Sciatic nerve (tissue), 2 donors: ENCODE measurements at regions not wholly inside any gene's neighbourhood (a gene's known extent, or its start where the extent isn't known, plus 50 kb on each side); places are given as distances from the start of the nearest gene placed in this dataset.

Experiments used
- ATAC-seq: fragments of 200-7000 bp; cut with Tn5 transposase; one replicate; pipeline ENCODE4 v1.9.1; 2020; ENCODE audit warnings: mild to moderate bottlenecking, moderate library complexity
- DNase-seq: peaks from one replicate; pipeline ENCODE4 v3.0.0-alpha.2; 2020; ENCODE audit warnings: low spot score
- intact Hi-C: fragments of 100-400 bp; cut with DNase I; formaldehyde crosslinking; loops from one replicate; pipeline ENCODE4 v1.14.2; 2022
- donor health status: DM: no; HTN: no; CAD: no.
- donor health status: DM: no; HTN: no; CAD: no.

DNA sequence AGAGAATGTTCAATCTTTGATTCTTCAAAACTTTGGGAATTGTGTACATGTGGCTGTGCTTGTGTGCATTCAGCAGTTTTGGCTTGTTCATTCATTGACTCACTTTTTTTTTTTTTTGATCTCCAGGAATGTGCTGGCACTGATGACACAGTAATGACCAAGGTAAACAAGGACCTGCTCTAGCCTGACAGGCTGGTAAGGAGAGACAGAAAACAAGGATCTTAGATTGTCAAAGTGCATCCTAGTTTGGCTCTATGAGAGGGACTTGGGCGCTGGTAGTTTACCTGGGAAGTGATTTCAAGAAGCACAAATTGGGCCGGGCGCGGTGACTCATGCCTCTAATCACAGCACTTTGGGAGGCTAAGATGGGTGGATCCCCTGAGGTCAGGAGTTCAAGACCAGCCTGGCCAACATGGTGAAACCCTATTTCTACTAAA is 233.1 kb upstream of the WSCD1 start:
- no peak for ATAC-seq
- DNase-seq = no peak
- intact Hi-C loops = no loop called here

DNA sequence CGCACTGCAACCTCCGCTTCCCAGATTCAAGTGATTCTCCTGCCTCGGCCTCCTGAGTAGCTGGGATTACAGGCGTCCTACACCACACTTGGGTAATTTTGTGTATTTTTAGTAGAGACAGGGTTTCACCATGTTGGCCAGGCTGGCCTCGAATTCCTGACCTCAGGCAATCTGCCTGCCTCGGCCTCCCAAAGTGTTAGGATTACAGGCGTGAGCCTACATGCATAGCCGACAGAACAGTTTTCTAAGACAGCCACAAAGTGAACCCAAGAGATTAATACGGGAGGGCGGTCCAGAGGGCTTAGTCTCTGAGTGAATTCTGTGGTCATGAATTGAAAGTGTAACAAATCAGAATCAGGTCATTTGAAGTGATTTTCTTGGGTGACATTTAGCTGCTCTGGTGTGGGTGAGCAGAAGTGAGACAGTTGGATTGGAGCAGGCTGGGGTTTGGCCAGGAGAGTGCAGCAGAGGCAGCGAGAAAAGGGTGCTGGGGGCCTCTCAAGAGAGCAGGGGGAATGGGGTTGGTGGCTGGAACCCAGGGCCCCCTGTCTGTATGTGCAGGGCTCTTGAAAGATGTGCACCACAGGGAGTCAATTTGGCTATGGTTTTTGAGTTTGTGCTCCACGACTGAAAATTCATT is 231.4 kb upstream of the WSCD1 start:
- no peak for ATAC-seq
- DNase-seq = no peak
- intact Hi-C loops = no loop called here

DNA sequence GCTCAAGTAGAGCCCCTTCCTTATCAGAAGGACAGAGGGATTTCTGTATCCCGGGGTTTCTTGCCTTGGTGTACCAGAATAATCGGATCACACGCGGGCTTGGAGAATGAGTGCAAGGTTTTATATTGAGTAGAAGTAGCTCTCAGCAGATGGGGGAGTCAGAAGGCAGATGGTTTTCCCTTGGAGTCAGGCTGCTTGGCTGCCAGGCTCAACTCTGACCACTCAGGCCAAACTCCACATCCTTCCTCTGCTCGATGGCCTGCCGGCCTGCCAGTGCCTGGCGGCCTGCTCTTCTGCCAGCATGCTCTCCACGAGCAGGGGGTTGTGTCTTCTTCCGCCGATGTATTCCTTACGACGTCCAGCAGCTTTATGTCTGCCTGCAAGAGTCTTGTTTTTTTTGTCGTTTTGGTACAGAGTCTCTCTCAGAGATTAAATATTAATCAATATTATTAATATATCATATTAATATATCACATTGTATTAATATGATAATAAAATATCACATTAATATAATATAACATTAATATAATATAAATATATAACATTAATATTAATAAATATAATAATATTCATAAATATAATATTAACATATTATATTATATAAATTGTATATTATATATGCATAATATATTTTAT is 229.2 kb upstream of the WSCD1 start:
- ATAC-seq (no peak), DNase-seq (no peak)
- intact Hi-C loops = no loop called here

DNA sequence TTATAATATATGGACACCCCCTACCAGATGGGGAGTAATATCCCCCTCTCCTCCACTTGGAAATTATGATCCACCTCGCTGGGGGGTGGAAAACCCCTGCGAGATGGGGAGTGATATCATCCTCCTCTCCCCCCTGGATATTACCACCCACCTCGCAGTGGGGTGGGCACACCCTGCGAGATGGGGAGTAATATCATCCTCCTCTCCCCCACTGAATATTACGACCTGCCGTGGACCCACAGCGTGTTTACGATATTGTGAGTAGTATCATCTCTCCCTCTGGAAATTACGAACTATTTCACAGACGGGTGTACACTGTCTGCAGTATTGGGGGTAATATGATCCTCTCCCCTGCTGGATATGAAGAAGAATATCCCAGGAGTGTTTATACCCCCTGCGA is 228.3 kb upstream of the WSCD1 start:
- DNase-seq (no peak), ATAC-seq (no peak)
- intact Hi-C loops = no loop called here

DNA sequence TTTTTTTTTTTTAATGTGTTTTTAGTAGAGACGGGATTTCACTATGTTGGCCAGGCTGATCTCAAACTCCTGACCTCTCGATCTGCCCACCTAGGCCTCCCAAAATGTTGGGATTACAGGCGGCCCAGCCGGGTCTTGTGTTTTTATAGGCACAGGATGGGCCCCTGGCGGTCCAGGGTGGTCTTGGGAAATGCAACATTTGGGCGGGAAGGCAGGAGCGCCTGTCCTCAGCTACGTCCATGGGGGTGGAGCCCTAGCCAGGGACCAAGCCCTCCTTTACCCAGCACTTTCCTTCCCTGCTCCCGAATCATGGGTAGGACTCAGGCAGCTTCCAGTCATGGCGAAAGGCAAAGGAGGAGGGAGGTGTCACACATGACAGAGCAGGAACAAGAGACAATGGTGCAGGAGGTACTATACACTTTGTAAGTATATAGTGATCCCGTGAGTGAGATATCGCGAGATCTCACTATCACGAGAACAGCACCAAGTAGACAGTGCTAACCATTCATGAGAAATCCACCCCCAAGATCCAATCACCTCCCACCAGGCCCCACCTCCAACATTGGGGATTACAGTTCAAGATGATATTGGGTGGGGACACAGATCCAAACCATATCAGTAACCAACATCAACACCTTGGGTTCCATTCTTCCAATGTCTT is 226.7 kb upstream of the WSCD1 start:
- intact Hi-C loops = no loop called here
- DNase-seq = no peak
- no peak for ATAC-seq

DNA sequence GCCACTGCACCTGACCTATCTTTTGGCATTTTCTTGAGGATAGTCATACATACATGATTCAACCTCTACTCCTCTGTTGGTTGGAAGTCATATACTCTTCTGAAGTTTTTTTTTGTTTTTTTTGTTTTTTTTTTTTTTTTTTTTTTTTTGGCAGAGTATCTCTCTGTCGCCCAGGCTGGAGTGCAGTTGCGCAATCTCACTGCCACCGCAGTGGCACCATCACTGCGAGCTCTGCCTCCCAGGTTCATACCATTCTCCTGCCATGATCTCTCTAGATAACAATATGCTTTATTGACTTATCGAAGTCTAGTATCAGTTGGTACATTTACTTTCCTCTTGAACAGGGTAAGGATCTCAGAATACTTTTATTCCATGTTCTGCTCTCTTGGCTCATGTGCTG is 224.2 kb upstream of the WSCD1 start:
- intact Hi-C loops = no loop called here
- no peak for DNase-seq
- no peak for ATAC-seq

DNA sequence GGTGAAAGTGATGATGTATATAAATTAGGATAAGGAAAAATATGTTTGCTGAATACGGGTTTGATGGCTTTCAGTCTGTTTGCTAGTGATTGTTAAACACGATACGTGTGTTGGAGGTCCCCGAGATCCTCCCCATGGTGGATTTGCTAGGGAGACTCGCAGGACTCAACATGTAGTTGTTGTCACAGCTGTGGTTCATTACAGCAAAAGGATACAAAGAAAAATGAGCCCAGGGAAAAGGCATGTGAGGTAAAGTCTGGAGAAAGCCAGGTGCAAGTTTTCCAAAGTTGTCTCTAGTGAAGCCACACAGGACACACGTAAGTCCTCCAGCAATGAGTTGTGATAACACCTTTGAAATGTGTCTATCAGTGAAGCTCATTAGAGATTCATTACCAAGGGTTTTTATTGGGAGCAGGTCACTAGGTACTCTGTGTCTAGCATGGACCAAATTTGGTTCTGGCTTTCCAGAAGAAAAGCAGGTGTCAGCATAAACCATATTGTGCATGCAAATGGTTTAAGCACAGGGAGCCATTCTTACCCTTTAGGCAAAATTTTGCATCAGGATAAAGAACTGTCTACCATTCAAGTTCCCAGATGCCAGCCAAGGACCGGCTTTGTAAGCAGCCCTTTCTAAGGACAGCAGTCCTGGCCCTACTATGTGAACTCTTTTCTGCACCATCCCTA is 215.2 kb upstream of the WSCD1 start:
- intact Hi-C loops = no loop called here
- no peak for DNase-seq
- ATAC-seq = no peak

DNA sequence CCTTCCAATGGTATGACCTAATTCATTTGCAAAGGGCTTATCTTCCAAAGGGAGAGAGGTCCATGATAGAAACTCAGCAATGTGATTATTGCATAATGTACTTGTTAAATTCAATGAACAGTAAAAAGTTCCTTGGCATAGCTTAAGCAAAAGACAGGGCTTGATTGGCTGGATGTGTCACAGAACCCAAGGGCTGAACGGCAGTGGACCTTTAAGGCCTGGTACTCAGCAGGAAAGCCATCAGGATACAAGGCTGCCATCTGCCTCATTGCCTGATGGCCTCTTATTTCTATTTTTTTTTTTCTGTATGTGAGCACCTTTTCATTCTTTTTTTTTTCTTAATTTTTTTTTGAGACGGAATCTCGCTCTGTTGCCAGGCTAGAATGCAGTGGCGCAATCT is 208.9 kb upstream of the WSCD1 start:
- DNase-seq (no peak), ATAC-seq (no peak)
- intact Hi-C loops = no loop called here

DNA sequence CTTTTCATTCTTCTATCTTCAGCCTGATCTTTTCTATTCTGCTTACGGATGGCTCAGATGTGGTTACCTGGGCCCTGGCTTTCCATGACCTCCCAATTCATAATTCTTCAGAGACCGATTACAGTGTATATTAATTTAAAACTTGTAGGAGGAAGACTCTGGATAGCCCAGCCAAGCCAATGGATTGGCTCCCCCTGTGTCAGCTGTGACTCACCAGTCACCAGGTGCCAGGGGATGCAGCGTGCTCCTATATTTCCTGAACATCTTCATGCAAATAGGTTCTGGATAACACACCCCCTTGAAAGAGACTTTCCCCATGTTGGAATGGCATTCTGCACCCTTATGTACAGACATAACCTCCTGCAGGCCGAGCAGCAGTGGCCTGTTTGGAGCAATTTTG is 208.3 kb upstream of the WSCD1 start:
- DNase-seq (no peak), ATAC-seq (no peak)
- intact Hi-C loops = no loop called here

DNA sequence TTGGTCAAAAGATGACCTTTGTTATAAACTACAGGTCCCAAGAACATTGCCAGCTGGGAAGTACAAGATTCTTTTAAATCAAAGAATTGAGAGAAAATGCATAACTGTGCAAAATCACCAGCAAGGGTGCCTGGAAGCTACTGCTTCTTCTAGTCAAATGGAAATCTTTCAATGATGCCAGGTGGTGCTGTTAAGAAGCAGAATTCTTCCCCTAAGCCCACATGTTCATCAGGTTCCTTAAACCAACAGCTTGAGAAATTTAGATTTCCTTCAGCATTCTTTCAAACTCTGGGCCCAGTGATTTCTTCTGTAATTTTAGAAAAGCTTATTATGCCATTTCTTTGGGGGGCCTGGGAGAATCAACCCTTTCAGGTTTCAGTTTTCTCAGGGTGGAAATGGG is 207.8 kb upstream of the WSCD1 start:
- intact Hi-C loops = no loop called here
- DNase-seq (no peak), ATAC-seq (no peak)

DNA sequence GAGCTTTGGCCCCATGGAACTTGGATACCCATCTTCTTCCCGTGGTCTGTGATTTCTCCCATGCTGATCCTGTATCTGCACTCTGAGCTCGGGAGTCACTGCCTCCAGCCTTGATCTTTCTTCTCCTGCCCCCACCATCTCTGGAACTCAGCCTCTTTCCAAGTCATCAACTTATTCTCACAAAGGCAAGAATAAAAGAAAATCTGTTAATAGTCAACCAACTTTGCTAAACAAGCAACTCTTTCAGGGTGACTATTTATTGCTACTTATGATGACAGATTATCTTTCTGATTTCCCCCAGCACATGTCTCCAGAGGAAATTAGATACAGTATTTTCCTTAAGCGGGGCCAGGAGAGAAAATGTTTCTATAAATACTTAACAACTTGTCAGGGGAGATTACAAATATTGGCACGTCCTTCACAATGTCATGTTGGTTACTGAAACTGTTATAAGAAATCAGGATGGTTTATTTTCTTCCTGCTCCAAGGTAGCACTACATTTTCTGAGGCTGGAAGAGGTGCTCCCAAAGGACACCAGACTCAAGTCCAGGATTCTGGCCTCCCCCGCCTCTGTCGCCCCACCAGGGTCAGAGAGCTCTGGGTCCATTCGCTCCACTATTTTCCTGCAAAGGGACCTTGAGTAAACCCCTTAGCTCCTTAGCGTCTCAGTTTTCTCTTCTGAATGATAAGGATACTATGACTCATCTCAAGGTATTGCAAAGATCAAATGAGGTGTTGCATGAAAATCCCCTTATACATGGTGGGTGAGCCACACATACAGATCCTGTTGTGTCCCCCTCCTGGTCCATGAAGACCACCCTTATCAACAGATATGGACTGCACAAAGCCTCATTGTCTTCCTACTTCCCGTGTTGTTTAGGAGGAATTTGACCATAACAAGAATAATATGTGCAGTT is 205.2 kb upstream of the WSCD1 start:
- intact Hi-C loops = no loop called here
- ATAC-seq = no peak
- no peak for DNase-seq

DNA sequence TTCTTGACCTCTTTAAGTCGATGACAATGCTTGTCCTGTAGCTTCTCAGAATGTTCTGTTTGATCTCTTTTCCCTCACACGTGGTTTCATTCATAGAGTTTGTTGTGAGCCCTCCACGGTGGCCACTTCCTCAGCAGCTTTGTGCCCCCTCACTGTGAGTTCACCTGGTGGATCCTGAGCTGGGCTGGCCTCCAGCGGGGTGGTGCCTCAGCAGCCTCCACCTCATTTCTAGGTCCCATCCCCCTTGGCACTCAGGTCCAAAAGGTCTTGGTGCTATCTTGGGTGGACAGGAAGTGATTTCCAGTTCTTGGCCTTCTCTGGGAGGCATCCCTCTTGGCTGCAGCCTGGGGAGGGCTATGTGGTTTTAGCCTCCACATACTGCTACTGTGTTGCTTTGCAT is 203.2 kb upstream of the WSCD1 start:
- intact Hi-C loops = no loop called here
- ATAC-seq = no peak

DNA sequence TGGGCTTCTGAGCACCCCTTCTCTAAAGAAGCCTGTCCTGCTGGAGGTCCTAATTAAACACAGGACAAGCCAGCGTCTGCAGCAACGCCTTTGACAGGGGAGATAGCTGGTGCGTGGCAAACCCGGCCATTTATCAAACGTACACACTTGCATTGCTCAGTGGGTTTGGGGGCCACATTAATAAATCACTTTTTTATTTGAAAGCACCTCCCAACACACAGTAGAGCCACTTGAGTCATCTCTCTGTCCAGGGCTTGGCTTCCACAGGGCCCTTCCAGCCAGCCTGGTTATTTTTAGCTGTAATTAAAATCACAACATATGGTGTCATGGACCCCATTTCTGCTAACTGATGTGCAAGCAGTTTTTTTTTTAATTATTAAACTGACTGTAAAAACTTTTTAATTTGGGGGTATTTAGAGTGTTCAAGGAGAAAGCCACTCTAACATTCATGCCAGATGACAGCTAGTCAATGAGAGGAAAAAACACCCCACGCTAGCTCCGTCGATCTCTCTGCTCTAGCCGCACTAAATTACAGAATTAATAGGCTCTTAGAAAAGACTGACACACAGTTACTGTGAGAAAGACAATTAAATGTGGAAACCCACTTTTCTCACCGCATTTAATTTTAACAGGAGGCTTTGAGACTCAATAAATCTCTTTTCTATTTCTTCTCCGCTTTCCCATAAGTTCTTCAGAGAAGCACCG is 201.0 kb upstream of the WSCD1 start:
- intact Hi-C loops = no loop called here
- DNase-seq = no peak
- no peak for ATAC-seq

More for the DNA sequence above, 203.2 kb upstream of the WSCD1 start:
- DNase-seq = no peak

DNA sequence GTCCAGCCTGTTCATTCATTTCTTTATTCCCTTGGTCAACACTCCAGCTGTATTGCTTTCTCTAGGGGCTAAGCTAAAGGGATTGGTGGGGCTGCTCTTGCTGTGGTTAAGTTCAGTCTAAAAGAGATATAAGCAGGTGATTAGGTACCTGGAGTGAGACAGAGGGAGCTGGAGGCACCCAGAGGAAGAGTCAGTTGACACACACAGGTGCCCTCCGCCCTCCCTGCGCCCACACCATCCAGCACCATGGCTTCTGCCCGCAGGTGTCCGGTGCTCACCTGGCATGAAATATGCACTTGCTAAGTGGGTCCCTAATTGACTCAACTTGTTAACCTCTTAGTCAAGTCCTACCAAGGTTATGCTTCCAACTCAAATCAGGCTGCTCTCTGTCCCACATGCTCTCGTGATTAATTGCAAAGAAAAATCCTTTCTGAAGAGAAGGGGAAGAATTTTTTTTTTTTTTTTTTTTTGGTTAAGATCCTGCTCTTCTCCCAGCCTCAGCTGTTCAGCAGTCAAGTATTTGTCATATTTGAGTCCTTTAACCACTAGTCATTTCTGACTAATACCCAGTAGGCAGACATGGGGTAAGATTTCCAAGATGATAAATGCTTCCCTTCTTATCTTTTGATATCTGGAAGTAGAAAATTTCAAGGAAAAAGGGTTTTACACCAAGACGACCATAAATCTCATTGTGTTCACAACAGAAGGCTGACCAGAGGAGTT is 199.8 kb upstream of the WSCD1 start:
- ATAC-seq (no peak), DNase-seq (no peak)
- intact Hi-C loops = no loop called here

DNA sequence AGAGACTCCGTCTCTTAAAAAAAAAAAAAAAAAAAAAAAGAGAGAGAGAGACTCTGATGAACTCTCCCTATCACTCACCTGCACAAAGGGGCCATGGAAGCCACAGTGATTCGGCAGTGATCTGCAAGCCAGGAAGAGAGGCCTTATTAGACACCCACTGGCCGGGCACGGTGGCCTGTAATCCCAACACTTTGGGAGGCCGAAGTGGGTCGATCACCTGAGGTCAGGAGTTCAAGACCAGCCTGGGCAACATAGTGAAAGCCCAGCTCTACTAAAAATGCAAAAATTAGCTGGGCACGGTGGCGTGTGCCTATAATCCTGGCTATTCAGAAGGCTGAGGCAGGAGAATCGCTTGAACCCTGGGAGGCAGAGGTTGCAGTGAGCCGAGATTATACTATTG is 198.5 kb upstream of the WSCD1 start:
- intact Hi-C loops = no loop called here
- DNase-seq (no peak), ATAC-seq (no peak)

DNA sequence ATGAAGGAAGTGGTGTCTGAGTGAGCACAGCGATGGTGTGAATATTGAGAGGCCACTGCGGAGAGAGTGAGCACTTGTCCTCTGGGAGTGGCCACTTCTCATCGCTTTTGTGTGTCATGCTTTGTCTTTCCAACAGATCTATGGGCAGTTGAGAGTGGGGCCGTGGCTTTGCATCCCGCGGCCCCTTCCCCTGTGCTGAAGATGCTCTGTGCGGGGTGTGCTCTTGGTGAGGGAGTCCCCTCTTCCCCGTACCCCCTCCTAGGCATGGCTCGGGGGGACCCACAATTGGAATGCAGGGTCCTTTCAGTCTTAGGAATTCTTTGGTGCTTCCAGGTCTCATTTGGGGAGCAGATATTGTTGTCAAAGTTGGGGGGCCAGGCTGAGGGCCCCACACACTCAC is 197.3 kb upstream of the WSCD1 start:
- DNase-seq (no peak), ATAC-seq (no peak)
- intact Hi-C loops = no loop called here

DNA sequence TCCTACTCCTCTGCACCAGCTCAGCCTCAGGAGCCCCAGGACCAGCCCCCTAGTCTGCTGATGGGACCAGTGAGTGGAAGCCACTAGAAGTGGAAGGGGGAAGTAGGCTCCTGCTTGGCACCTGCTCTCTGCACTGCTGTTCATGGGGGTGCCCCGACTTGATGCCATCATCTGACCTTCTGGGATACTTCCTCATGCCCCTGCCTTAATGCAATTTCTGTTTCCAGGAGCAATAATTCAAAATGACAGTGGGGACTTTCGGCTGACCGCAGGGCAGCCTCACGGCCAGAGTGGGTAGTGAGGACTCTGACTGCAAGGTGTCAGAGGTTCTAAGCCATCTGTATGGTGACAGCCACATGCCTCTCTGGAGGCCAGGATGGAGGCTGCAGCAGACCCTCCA is 196.4 kb upstream of the WSCD1 start:
- ATAC-seq (no peak), DNase-seq (no peak)
- intact Hi-C loops = no loop called here

DNA sequence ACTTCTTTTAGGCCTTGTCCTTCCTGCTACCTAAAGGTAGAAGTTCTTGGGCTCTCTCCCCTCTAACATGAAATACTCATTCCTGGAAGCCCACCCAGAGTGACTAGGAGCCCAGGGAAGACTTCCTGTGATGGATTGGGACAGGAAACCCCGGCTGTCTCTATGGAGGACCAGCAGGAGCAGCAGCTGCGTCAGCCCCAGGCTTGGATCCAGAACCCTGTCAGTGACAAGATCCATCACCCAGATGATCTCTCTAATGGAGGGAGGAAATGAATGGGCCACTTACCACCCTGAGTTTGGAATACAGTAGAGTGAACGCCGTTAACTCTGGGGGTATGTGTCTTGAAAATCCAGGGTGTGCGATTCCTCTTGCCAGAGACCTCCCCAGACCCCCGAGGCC is 195.7 kb upstream of the WSCD1 start:
- intact Hi-C loops = no loop called here
- DNase-seq (no peak), ATAC-seq (no peak)
